Activated B cell treated with CpG ODN at 0.5 μM for 24 hours (primary cell): ENCODE measurements at regions not wholly inside any gene's neighbourhood (a gene's known extent, or its start where the extent isn't known, plus 50 kb on each side); places are given as distances from the start of the nearest gene placed in this dataset.

Experiments used
- ATAC-seq: fragments of 200-7000 bp; cut with Tn5 transposase; one replicate; pipeline ENCODE4 v1.10.0; 2021; ENCODE audit warnings: low read depth, mild to moderate bottlenecking, moderate library complexity
- CTCF ChIA-PET: fragments of 350-600 bp; sonication (Branson Sonifier 250); formaldehyde crosslinking; loops from one replicate; lab custom pipeline; 2021; ENCODE audit warnings: antibody characterized with exemption; lab: Charles Lee
- POLR2A ChIA-PET: fragments of 350-600 bp; sonication (Branson Sonifier 250); formaldehyde crosslinking; loops from one replicate; lab custom pipeline; 2021; ENCODE audit warnings: antibody characterized with exemption; lab: Charles Lee
- DNase-seq: peaks from one replicate; pipeline ENCODE4 v3.0.0; 2022
- H3K27ac Mint-ChIP-seq: one replicate; pipeline ENCODE4 v1.8.0; 2020; ENCODE audit warnings: mixed read lengths
- H3K27me3 Mint-ChIP-seq: one replicate; pipeline ENCODE4 v1.8.0; 2021; ENCODE audit warnings: mixed read lengths
- H3K36me3 Mint-ChIP-seq: one replicate; pipeline ENCODE4 v1.8.0; 2021; ENCODE audit warnings: low read depth, mixed read lengths
- H3K4me1 Mint-ChIP-seq: one replicate; pipeline ENCODE4 v1.8.0; 2021; ENCODE audit warnings: mixed read lengths
- H3K4me3 Mint-ChIP-seq: one replicate; pipeline ENCODE4 v1.8.0; 2020; ENCODE audit warnings: mild to moderate bottlenecking, mixed read lengths
- H3K9me3 Mint-ChIP-seq: one replicate; pipeline ENCODE4 v1.8.0; 2020; ENCODE audit warnings: mixed read lengths
- intact Hi-C: fragments of 100-400 bp; cut with micrococcal nuclease; formaldehyde crosslinking; loops from one replicate; pipeline ENCODE4 v1.15.1; 2024
- TF ChIP-seq, protein P1 (sequence below): fragments of 200-600 bp; IDR thresholded peaks from one replicate; pipeline ENCODE4 v1.8.0; 2022; ENCODE audit warnings: antibody characterized with exemption, mild to moderate bottlenecking

DNA sequence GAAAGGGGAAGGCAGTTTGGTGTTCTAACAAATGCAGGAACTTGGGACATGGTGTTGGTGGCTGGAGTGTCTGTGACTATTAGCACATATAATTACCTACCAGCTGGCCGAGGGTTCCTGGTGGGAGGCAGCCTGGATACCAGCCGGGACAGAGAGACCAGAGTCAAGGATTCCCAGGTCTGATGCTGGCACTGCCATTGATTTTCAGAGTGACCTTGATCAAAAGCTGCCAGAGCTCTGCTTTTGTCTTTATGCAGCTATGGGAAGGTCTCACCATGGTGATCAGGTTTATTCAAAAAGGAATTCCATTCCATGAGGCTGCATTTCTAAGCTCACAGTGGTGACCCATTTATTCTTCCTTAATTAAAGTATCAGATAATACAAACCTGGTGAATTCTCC, 101.0 kb upstream of the PWP1 start:
- intact Hi-C loops, result no loop called here
- no peak for DNase-seq
- Mint-ChIP-seq H3K36me3 (no peaks in the 10 kb centered on the region), H3K27ac (no peak overlapping the region), H3K9me3 (peaks cover 8% of the 10 kb centered on the region), H3K4me1 (no peaks in the 10 kb centered on the region), H3K27me3 (peaks cover 9% of the 10 kb centered on the region), H3K4me3 (no peak overlapping the region)
- TF ChIP-seq, protein P1, sequence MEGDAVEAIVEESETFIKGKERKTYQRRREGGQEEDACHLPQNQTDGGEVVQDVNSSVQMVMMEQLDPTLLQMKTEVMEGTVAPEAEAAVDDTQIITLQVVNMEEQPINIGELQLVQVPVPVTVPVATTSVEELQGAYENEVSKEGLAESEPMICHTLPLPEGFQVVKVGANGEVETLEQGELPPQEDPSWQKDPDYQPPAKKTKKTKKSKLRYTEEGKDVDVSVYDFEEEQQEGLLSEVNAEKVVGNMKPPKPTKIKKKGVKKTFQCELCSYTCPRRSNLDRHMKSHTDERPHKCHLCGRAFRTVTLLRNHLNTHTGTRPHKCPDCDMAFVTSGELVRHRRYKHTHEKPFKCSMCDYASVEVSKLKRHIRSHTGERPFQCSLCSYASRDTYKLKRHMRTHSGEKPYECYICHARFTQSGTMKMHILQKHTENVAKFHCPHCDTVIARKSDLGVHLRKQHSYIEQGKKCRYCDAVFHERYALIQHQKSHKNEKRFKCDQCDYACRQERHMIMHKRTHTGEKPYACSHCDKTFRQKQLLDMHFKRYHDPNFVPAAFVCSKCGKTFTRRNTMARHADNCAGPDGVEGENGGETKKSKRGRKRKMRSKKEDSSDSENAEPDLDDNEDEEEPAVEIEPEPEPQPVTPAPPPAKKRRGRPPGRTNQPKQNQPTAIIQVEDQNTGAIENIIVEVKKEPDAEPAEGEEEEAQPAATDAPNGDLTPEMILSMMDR, result no peak
- ChIA-PET POLR2A (no interaction called here), CTCF (no interaction called here)
- no peak for ATAC-seq

DNA sequence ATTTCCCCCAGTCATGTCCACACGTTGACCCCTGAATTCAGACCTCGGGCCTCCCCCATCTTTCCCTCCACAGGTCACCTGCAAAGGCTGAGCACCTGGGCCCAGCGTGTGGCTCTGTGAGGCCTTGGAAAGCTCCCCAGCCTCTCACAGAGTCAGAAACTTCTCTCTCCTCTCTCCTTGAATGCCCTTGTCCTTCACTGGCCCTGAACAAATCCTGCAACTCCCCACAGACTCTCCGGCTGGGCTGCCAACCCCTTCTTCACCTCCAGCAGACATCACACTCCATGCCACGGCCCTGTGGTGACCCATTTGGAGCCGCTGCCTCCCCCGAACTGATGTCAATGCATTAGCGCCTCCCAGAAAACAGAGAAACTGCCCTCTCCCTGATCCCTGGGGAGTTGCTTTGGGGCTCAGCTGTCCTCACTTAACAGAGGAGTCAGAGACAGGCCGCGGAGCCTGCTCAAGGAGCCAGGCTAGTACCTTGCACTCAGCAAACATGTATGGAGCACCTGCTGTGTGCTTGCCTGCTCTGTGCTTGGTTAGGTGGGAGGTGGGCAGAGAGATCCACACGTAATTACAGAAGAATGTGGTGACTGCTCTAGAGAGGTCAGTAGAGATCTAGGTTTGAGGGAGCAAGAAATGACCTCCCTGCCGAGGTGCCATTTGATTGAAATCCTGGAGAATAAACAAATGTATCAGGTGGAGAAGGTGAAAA, 99.2 kb upstream of the PWP1 start:
- DNase-seq (no peak), ATAC-seq (no peak)
- Mint-ChIP-seq H3K27me3 (peaks cover 9% of the 10 kb centered on the region), H3K9me3 (peaks cover 8% of the 10 kb centered on the region), H3K4me3 (no peak overlapping the region), H3K4me1 (no peaks in the 10 kb centered on the region), H3K36me3 (no peaks in the 10 kb centered on the region), H3K27ac (no peak overlapping the region)
- CTCF ChIA-PET, result no interaction called here
- intact Hi-C loops, result no loop called here
- TF ChIP-seq, protein P1, result no peak
- POLR2A ChIA-PET, result no interaction called here

- H3K4me3 Mint-ChIP-seq, result no peak overlapping the region
- intact Hi-C loops, result no loop called here
- no peaks in the 10 kb centered on the region for H3K36me3 Mint-ChIP-seq
- H3K4me1 Mint-ChIP-seq, result no peaks in the 10 kb centered on the region
- peaks cover 9% of the 10 kb centered on the region for H3K27me3 Mint-ChIP-seq
- peaks cover 11% of the 10 kb centered on the region for H3K9me3 Mint-ChIP-seq
- no peak for DNase-seq
- TF ChIP-seq, protein P1, result no peak
- no peak overlapping the region for H3K27ac Mint-ChIP-seq
- no peak for ATAC-seq
- CTCF ChIA-PET, result no interaction called here
- POLR2A ChIA-PET, result no interaction called here
Measured at GRCh38 chr12:107590413-107590812, 95.2 kb upstream of the PWP1 start.

DNA sequence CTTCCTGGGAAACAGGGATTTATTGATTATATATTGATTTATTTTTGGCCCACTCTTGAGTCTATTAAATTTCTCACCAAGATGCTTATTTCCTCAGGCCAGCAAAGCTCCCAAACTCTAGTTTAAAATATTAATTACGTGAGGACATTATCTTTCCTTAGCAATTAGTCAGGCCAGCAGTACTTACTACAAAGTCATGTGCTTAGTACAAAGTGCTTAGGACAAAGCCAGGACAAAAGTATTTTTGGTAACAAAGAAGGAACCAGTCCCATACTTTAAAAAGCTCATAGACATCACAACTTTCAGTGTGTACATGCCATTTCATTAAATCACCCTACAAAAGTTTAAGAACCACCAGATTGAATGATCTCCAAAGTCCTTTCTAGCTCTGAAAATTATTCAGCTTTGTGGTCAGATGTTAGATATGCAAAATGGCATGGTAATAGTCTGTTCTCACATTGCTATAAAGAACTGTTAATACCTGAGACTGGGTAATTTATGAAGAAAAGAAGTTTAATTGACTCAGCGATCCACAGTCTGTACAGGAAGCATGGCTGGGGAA, 94.7 kb upstream of the PWP1 start:
- ChIA-PET POLR2A (no interaction called here), CTCF (no interaction called here)
- H3K27me3 Mint-ChIP-seq, result peaks cover 9% of the 10 kb centered on the region
- H3K4me1 Mint-ChIP-seq, result no peaks in the 10 kb centered on the region
- intact Hi-C loops, result no loop called here
- H3K27ac Mint-ChIP-seq, result no peak overlapping the region
- H3K36me3 Mint-ChIP-seq, result no peaks in the 10 kb centered on the region
- H3K9me3 Mint-ChIP-seq, result peaks cover 11% of the 10 kb centered on the region
- ATAC-seq (no peak), DNase-seq (no peak)
- TF ChIP-seq, protein P1, result no peak
- H3K4me3 Mint-ChIP-seq, result no peak overlapping the region

- TF ChIP-seq, protein P1, result no peak
- H3K9me3 Mint-ChIP-seq, result peaks cover 3% of the 10 kb centered on the region
- no peak overlapping the region for H3K27ac Mint-ChIP-seq
- H3K4me3 Mint-ChIP-seq, result no peak overlapping the region
- intact Hi-C loops, result no loop called here
- no peaks in the 10 kb centered on the region for H3K4me1 Mint-ChIP-seq
- ChIA-PET POLR2A (no interaction called here), CTCF (no interaction called here)
- no peaks in the 10 kb centered on the region for H3K36me3 Mint-ChIP-seq
- no peaks in the 10 kb centered on the region for H3K27me3 Mint-ChIP-seq
- DNase-seq (no peak), ATAC-seq (no peak)
Measured at GRCh38 chr12:107593713-107594381, 91.8 kb upstream of the PWP1 start.
